ENCODE measurements at regions not wholly inside any gene's neighbourhood (a gene's known extent, or its start where the extent isn't known, plus 50 kb on each side); places are given as distances from the start of the nearest gene placed in this dataset.

- TF ChIP-seq EZH2 (IDR thresholded peaks at IDR 0.05; ENCODE audit: low read depth) (no peak), CTCF (conservative IDR thresholded peaks at IDR 0.05) (no peak)
- H3K27ac ChIP-seq = no peak overlapping the region
- H3K79me2 ChIP-seq (ENCODE audit: low read depth) = no peaks in the 10 kb centered on the region
- H3K4me1 ChIP-seq (replicated peaks; ENCODE audit: insufficient read depth) = no peaks in the 10 kb centered on the region
- H3F3A ChIP-seq (ENCODE audit: insufficient read depth, low read depth) = no peaks in the 10 kb centered on the region
- DNase-seq = no peak
- H3K27me3 ChIP-seq (ENCODE audit: insufficient read depth, low read depth) = no peaks in the 10 kb centered on the region
- no TSS peak for BruUV-seq (replicated peaks)
- no peaks in the 10 kb centered on the region for H3K36me3 ChIP-seq (ENCODE audit: low read depth)
- H3K4me2 ChIP-seq = no peak overlapping the region
- no peak overlapping the region for H3K4me3 ChIP-seq
- CTCF ChIA-PET = no interaction called here
- POLR2A ChIA-PET (ENCODE audit: unreplicated experiment) = no interaction called here
- intact Hi-C loops (cut with micrococcal nuclease; ENCODE audit: unreplicated experiment) = no loop called here
- no peaks in the 10 kb centered on the region for H4K20me1 ChIP-seq (ENCODE audit: insufficient read depth)
- H3K9me2 ChIP-seq (ENCODE audit: insufficient read depth) = no peaks in the 10 kb centered on the region
- no peaks in the 10 kb centered on the region for H3K9me3 ChIP-seq (ENCODE audit: insufficient read depth, low read depth)
- H2AFZ ChIP-seq = no peak overlapping the region
Observed at GRCh38 chr3:118108201-118108600, 926.4 kb downstream of the IGSF11 start.

- Histone ChIP-seq H3K9me3 (ENCODE audit: insufficient read depth, low read depth) (no peaks in the 10 kb centered on the region), H3K4me2 (no peak overlapping the region), H4K20me1 (ENCODE audit: insufficient read depth) (no peaks in the 10 kb centered on the region), H3K27me3 (ENCODE audit: insufficient read depth, low read depth) (no peaks in the 10 kb centered on the region), H2AFZ (no peak overlapping the region), H3K79me2 (ENCODE audit: low read depth) (no peaks in the 10 kb centered on the region), H3F3A (ENCODE audit: insufficient read depth, low read depth) (no peaks in the 10 kb centered on the region), H3K9me2 (ENCODE audit: insufficient read depth) (no peaks in the 10 kb centered on the region), H3K27ac (no peak overlapping the region), H3K4me1 (replicated peaks; ENCODE audit: insufficient read depth) (no peaks in the 10 kb centered on the region), H3K36me3 (ENCODE audit: low read depth) (no peaks in the 10 kb centered on the region), H3K4me3 (no peak overlapping the region)
- intact Hi-C loops (cut with micrococcal nuclease; ENCODE audit: unreplicated experiment) = no loop called here
- TF ChIP-seq EZH2 (IDR thresholded peaks at IDR 0.05; ENCODE audit: low read depth) (no peak), CTCF (conservative IDR thresholded peaks at IDR 0.05) (no peak)
- POLR2A ChIA-PET (ENCODE audit: unreplicated experiment) = no interaction called here
- CTCF ChIA-PET = no interaction called here
- no peak for DNase-seq
- BruUV-seq (replicated peaks) = no TSS peak
Observed at GRCh38 chr3:118108769-118109168, 925.9 kb downstream of the IGSF11 start.

- ChIA-PET POLR2A (ENCODE audit: unreplicated experiment) (no interaction called here), CTCF (no interaction called here)
- H3K27ac ChIP-seq = no peak overlapping the region
- no TSS peak for BruUV-seq (replicated peaks)
- intact Hi-C loops (cut with micrococcal nuclease; ENCODE audit: unreplicated experiment) = no loop called here
- H3K9me3 ChIP-seq (ENCODE audit: insufficient read depth, low read depth) = no peaks in the 10 kb centered on the region
- TF ChIP-seq EZH2 (IDR thresholded peaks at IDR 0.05; ENCODE audit: low read depth) = no peak
- TF ChIP-seq CTCF (conservative IDR thresholded peaks at IDR 0.05) = no peak
- no peaks in the 10 kb centered on the region for H3K79me2 ChIP-seq (ENCODE audit: low read depth)
- H3K9me2 ChIP-seq (ENCODE audit: insufficient read depth) = no peaks in the 10 kb centered on the region
- H3K27me3 ChIP-seq (ENCODE audit: insufficient read depth, low read depth) = no peaks in the 10 kb centered on the region
- H2AFZ ChIP-seq = no peak overlapping the region
- H4K20me1 ChIP-seq (ENCODE audit: insufficient read depth) = no peaks in the 10 kb centered on the region
- no peaks in the 10 kb centered on the region for H3K4me1 ChIP-seq (replicated peaks; ENCODE audit: insufficient read depth)
- no peaks in the 10 kb centered on the region for H3K36me3 ChIP-seq (ENCODE audit: low read depth)
- no peaks in the 10 kb centered on the region for H3F3A ChIP-seq (ENCODE audit: insufficient read depth, low read depth)
- no peak overlapping the region for H3K4me3 ChIP-seq
- DNase-seq = no peak
- no peak overlapping the region for H3K4me2 ChIP-seq
Observed at GRCh38 chr3:118110211-118110610, 924.4 kb downstream of the IGSF11 start.

Measured in PC-9 (cell line).